Pulmonary artery endothelial cell (primary cell): ENCODE measurements at regions not wholly inside any gene's neighbourhood (a gene's known extent, or its start where the extent isn't known, plus 50 kb on each side); places are given as distances from the start of the nearest gene placed in this dataset.

Source experiments
- DNase-seq: peaks from one replicate; pipeline ENCODE4 v3.0.0-alpha.2; 2011; ENCODE audit warnings: low read depth, low spot score

- no peak for DNase-seq
Measured at GRCh38 chr21:24042687-24043086, 1564.6 kb downstream of the MRPL39 start.

GRCh38 chr21:24032709-24033232, 1574.5 kb downstream of the MRPL39 start:
- DNase-seq: no peak

GRCh38 chr21:24027396-24027795, 1579.9 kb downstream of the MRPL39 start:
- DNase-seq: no peak

- no peak for DNase-seq
Measured at GRCh38 chr21:24025101-24025500, 1582.2 kb downstream of the MRPL39 start.

- DNase-seq: no peak
Measured at GRCh38 chr21:24023936-24024335, 1583.3 kb downstream of the MRPL39 start.

- DNase-seq: no peak
Measured at GRCh38 chr21:24023402-24023801, 1583.9 kb downstream of the MRPL39 start.

GRCh38 chr21:24014381-24014780, 1592.9 kb downstream of the MRPL39 start:
- DNase-seq: no peak

GRCh38 chr21:24011087-24011486, 1596.2 kb downstream of the MRPL39 start:
- no peak for DNase-seq

- DNase-seq: no peak
Measured at GRCh38 chr21:24007592-24007991, 1599.7 kb downstream of the MRPL39 start.

- DNase-seq: no peak
Measured at GRCh38 chr21:23986987-23987386, 1620.3 kb downstream of the MRPL39 start.

GRCh38 chr21:23986214-23986613, 1621.1 kb downstream of the MRPL39 start:
- no peak for DNase-seq

- no peak for DNase-seq
Measured at GRCh38 chr21:23982546-23982945, 1624.7 kb downstream of the MRPL39 start.

GRCh38 chr21:23977971-23978370, 1629.3 kb downstream of the MRPL39 start:
- DNase-seq: no peak

GRCh38 chr21:23968722-23969647, 1638.3 kb downstream of the MRPL39 start:
- no peak for DNase-seq

- DNase-seq: no peak
Measured at GRCh38 chr21:23968008-23968407, 1639.3 kb downstream of the MRPL39 start.

GRCh38 chr21:23963454-23963853, 1643.8 kb downstream of the MRPL39 start:
- DNase-seq: no peak

- DNase-seq: no peak
Measured at GRCh38 chr21:23960769-23961168, 1646.5 kb downstream of the MRPL39 start.

GRCh38 chr21:23955135-23955843, 1652.0 kb downstream of the MRPL39 start:
- DNase-seq: no peak

- DNase-seq: no peak
Measured at GRCh38 chr21:23952269-23952668, 1655.0 kb downstream of the MRPL39 start.

- DNase-seq: no peak
Measured at GRCh38 chr21:23951251-23951650, 1656.0 kb downstream of the MRPL39 start.

GRCh38 chr21:23950344-23950743, 1656.9 kb downstream of the MRPL39 start:
- DNase-seq: no peak

- DNase-seq: no peak
Measured at GRCh38 chr21:23949493-23949892, 1657.8 kb downstream of the MRPL39 start.
